ENCODE measurements at regions not wholly inside any gene's neighbourhood (a gene's known extent, or its start where the extent isn't known, plus 50 kb on each side); places are given as distances from the start of the nearest gene placed in this dataset.

DNA sequence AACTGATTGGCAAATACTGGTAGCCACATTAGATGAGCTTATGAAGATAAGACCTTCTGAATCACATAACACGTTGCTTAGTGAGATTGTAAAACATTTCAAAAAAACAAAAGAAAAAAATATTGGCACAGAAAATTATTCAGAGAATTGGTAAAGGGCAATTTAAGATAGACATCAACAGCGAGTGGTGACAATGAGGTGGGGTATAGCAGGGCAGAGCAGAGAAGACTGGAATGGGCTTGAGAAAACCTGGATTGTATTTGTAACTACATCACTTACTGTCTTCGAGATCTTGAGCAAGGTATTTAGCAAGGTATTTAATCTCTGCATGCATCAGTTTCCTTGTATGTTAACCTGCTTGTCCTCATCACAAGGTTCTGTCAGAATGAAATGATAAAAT is 313.0 kb upstream of the MEIS1 start:
- Histone ChIP-seq H3K9me3 (ENCODE audit: control insufficient read depth, low read length) (no peaks in the 10 kb centered on the region), H3K4me3 (ENCODE audit: insufficient read depth, low read depth, low read length) (no peak overlapping the region), H3K36me3 (ENCODE audit: control insufficient read depth, insufficient read depth, low read length) (no peaks in the 10 kb centered on the region), H3K27ac (ENCODE audit: insufficient read depth, low read depth, low read length, poor library complexity, severe bottlenecking) (no peak overlapping the region), H3K27me3 (ENCODE audit: control insufficient read depth, insufficient read depth, low read length, poor library complexity, severe bottlenecking) (no peaks in the 10 kb centered on the region), H3K4me1 (ENCODE audit: control insufficient read depth, insufficient read depth, low read length) (no peaks in the 10 kb centered on the region)
- WGBS, 2 experiments, result 94 to 98% methylated on average over 2 to 3 of the region's 3 CpGs

DNA sequence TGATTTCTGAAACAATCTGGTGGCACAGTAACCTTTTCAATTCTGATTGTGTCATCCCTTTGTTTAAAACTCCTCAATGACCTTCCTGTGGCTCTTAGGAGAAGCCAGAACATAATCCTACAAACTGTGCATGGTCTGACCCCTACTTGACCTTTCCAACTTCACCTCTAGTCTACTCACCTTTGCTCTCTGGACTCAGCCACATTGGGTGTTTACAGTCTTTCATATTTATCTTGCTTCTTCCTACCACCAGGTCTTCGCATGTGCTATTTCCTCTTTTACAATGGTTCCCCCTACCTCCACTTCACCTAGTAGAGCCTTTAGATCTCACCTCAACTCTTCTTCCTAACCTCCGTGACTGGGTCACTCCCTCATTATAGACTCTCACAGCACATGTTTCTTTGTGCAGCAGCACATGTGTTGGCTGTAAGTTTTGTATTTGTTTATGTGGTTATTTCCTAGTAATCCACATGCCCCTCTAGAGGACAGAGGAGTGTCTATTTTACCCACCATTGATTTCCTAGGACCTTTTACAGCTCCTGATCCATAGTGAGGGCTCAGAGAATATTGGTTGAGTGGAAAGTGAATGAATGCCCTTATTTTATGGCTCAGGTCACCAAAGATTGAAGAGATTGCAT is 320.8 kb upstream of the MEIS1 start:
- 92 to 93% methylated on average over 2 of the region's 2 CpGs for WGBS, 2 experiments

GRCh38 chr2:66111706-66112105 is 323.2 kb upstream of the MEIS1 start:
- Histone ChIP-seq H3K4me1 (ENCODE audit: control insufficient read depth, insufficient read depth, low read length) (no peaks in the 10 kb centered on the region), H3K4me3 (ENCODE audit: insufficient read depth, low read depth, low read length) (no peak overlapping the region), H3K27me3 (ENCODE audit: control insufficient read depth, insufficient read depth, low read length, poor library complexity, severe bottlenecking) (no peaks in the 10 kb centered on the region), H3K27ac (ENCODE audit: insufficient read depth, low read depth, low read length, poor library complexity, severe bottlenecking) (no peak overlapping the region), H3K9me3 (ENCODE audit: control insufficient read depth, low read length) (no peaks in the 10 kb centered on the region), H3K36me3 (ENCODE audit: control insufficient read depth, insufficient read depth, low read length) (no peaks in the 10 kb centered on the region)
- WGBS, 2 experiments, result 92 to 93% methylated on average over 6 of the region's 7 CpGs

More for the DNA sequence above, 320.8 kb upstream of the MEIS1 start:
- Histone ChIP-seq H3K9me3 (ENCODE audit: control insufficient read depth, low read length) (no peaks in the 10 kb centered on the region), H3K27ac (ENCODE audit: insufficient read depth, low read depth, low read length, poor library complexity, severe bottlenecking) (no peak overlapping the region), H3K4me1 (ENCODE audit: control insufficient read depth, insufficient read depth, low read length) (no peaks in the 10 kb centered on the region), H3K36me3 (ENCODE audit: control insufficient read depth, insufficient read depth, low read length) (no peaks in the 10 kb centered on the region), H3K27me3 (ENCODE audit: control insufficient read depth, insufficient read depth, low read length, poor library complexity, severe bottlenecking) (no peaks in the 10 kb centered on the region), H3K4me3 (ENCODE audit: insufficient read depth, low read depth, low read length) (no peak overlapping the region)

DNA sequence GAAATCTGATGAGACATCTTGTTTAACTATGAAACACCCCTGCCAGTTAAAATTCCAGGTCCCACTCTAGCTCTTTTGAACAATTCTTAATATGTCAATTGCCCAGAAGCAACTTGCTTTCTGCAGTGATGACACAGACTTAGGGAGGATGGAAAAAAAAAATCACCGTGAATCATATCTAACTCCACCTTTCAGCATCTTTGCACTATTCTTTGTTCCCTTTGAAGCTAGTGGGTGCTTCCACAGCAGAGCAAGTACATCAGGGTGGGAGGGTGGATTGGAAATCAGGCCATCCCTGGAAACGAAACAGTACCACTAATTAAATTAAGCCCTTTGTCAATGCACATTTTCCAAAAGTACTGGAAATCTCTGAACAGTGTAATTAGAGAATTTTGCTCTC is 324.3 kb upstream of the MEIS1 start:
- H3K4me3 ChIP-seq (ENCODE audit: insufficient read depth, low read depth, low read length), result no peak overlapping the region
- 92% methylated on average over 2 of the region's 2 CpGs for WGBS, 2 experiments
- no peaks in the 10 kb centered on the region for H3K4me1 ChIP-seq (ENCODE audit: control insufficient read depth, insufficient read depth, low read length)
- no peaks in the 10 kb centered on the region for H3K36me3 ChIP-seq (ENCODE audit: control insufficient read depth, insufficient read depth, low read length)
- no peak overlapping the region for H3K27ac ChIP-seq (ENCODE audit: insufficient read depth, low read depth, low read length, poor library complexity, severe bottlenecking)
- H3K9me3 ChIP-seq (ENCODE audit: control insufficient read depth, low read length), result no peaks in the 10 kb centered on the region
- H3K27me3 ChIP-seq (ENCODE audit: control insufficient read depth, insufficient read depth, low read length, poor library complexity, severe bottlenecking), result no peaks in the 10 kb centered on the region

DNA sequence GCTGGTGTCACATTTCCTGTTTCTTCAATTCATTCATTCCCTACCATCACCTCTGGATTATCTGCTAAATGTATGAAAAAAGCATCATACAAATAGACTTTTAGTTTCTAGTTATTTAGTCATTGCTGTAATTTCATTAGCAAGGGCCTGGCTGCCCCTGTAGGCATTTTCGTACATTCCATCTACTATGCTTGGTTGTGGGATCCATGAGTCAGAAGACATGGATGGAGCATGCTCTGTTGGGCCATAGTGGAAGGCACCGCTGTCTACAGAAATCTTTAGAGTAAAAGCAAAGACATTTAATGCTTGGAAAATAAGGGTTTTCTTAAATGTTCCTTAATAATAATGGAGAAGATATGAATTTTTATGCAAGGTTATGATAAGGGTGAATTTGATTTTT is 324.8 kb upstream of the MEIS1 start:
- Histone ChIP-seq H3K9me3 (ENCODE audit: control insufficient read depth, low read length) (no peaks in the 10 kb centered on the region), H3K36me3 (ENCODE audit: control insufficient read depth, insufficient read depth, low read length) (no peaks in the 10 kb centered on the region), H3K27me3 (ENCODE audit: control insufficient read depth, insufficient read depth, low read length, poor library complexity, severe bottlenecking) (no peaks in the 10 kb centered on the region), H3K4me3 (ENCODE audit: insufficient read depth, low read depth, low read length) (no peak overlapping the region), H3K4me1 (ENCODE audit: control insufficient read depth, insufficient read depth, low read length) (no peaks in the 10 kb centered on the region), H3K27ac (ENCODE audit: insufficient read depth, low read depth, low read length, poor library complexity, severe bottlenecking) (no peak overlapping the region)
- 97% methylated on average over 2 of the region's 2 CpGs for WGBS, 2 experiments

DNA sequence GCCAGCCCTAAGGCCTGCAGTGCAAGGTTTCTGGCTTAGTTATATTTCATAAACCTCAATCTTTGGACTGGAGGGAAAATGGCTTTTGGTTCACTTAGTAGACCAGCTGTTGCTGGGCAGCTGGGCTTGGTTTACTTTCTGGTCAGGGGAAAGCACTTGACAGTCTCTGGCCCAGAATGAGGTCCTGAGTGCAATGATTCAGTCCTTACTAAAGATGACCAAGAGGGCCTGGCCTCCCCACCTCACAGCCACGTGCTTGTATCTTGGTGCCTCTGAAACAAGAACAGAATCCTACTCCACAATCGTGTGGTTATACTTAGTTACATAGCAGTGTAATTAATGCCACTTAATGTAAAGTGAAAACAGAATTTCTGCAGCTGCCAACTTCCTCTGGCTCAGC is 325.5 kb upstream of the MEIS1 start:
- H3K27ac ChIP-seq (ENCODE audit: insufficient read depth, low read depth, low read length, poor library complexity, severe bottlenecking), result no peak overlapping the region
- H3K4me1 ChIP-seq (ENCODE audit: control insufficient read depth, insufficient read depth, low read length), result no peaks in the 10 kb centered on the region
- H3K9me3 ChIP-seq (ENCODE audit: control insufficient read depth, low read length), result no peaks in the 10 kb centered on the region
- no peaks in the 10 kb centered on the region for H3K36me3 ChIP-seq (ENCODE audit: control insufficient read depth, insufficient read depth, low read length)
- 89 to 97% methylated on average over 1 to 2 of the region's 2 CpGs for WGBS, 2 experiments
- no peak overlapping the region for H3K4me3 ChIP-seq (ENCODE audit: insufficient read depth, low read depth, low read length)
- no peaks in the 10 kb centered on the region for H3K27me3 ChIP-seq (ENCODE audit: control insufficient read depth, insufficient read depth, low read length, poor library complexity, severe bottlenecking)

DNA sequence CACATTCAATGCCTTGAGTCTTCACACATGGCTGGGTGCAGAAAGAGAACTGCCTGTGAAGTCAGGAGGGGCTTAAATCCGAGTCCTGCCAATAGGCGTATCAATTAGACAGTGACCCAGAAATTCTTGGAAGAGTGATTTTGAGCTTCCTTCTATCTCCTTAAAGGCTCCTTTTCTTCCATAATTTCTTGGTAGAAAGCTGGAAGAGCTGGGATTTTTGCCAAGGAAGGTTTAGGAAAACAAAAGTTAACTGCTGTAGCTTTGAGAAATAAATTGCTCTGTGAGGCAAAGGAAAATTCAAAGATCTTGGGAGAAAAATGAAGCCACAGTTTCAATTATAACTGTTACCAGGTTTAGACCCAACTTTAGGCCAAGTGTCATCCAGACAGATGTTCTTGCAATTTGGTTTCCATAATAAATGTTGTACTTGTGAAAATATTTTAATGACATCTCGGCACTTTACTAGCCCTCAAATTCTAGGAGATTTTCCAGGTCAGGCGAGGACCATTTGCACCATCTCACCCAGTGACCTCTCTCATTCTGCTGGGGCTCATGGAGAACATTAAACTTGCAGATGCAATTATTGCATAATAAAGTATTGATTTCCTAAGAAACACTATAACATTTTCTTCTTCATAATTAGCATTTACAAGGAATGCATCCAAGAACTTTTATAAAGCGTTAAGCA is 329.7 kb upstream of the MEIS1 start:
- H3K4me1 ChIP-seq (ENCODE audit: control insufficient read depth, insufficient read depth, low read length), result no peaks in the 10 kb centered on the region
- H3K27me3 ChIP-seq (ENCODE audit: control insufficient read depth, insufficient read depth, low read length, poor library complexity, severe bottlenecking), result no peaks in the 10 kb centered on the region
- H3K4me3 ChIP-seq (ENCODE audit: insufficient read depth, low read depth, low read length), result no peak overlapping the region
- WGBS, 2 experiments, result 90 to 91% methylated on average over 4 to 5 of the region's 5 CpGs
- no peak overlapping the region for H3K27ac ChIP-seq (ENCODE audit: insufficient read depth, low read depth, low read length, poor library complexity, severe bottlenecking)
- H3K9me3 ChIP-seq (ENCODE audit: control insufficient read depth, low read length), result no peaks in the 10 kb centered on the region
- no peaks in the 10 kb centered on the region for H3K36me3 ChIP-seq (ENCODE audit: control insufficient read depth, insufficient read depth, low read length)

DNA sequence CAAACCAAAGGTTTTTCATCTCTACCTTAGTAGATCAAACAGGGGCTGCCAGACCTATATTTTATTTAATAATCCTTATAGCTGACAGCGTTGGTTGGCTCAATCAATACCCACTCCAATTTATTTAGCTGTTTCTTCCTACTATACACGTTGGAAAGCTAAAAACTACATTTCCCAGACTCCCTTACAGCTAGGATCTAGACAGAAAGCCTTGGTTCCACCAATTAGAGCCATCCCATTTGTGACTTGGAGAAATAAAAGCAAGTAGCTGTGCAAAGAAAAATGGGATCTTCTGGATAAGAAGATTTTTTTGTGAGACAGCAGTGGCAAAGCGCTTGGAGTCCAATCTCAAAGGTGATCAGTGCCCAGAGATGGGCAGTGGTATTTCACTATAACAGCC is 331.3 kb upstream of the MEIS1 start:
- 91 to 92% methylated on average over 3 of the region's 3 CpGs for WGBS, 2 experiments
- H3K36me3 ChIP-seq (ENCODE audit: control insufficient read depth, insufficient read depth, low read length), result no peaks in the 10 kb centered on the region
- H3K27ac ChIP-seq (ENCODE audit: insufficient read depth, low read depth, low read length, poor library complexity, severe bottlenecking), result no peak overlapping the region
- no peaks in the 10 kb centered on the region for H3K27me3 ChIP-seq (ENCODE audit: control insufficient read depth, insufficient read depth, low read length, poor library complexity, severe bottlenecking)
- H3K4me1 ChIP-seq (ENCODE audit: control insufficient read depth, insufficient read depth, low read length), result no peaks in the 10 kb centered on the region
- H3K4me3 ChIP-seq (ENCODE audit: insufficient read depth, low read depth, low read length), result no peak overlapping the region
- no peaks in the 10 kb centered on the region for H3K9me3 ChIP-seq (ENCODE audit: control insufficient read depth, low read length)

DNA sequence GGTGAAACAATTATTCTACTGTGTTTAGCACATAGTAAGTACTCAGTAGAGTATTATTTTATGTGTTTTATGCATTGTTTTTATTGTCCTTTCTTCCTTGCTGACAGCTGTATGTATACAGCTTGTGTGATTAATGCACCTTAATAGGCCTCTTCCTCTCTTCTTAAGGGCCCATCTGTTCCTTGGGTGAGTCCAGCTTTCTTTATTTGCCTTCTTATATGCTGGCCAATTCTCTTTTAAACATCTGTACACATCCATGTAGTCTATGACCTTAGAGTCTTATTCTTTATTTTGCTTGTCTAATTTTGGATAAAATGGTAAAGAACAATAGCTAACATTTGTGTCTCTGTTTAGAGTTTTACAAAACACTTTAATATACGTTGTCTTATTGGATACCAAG is 333.7 kb upstream of the MEIS1 start:
- no peaks in the 10 kb centered on the region for H3K4me1 ChIP-seq (ENCODE audit: control insufficient read depth, insufficient read depth, low read length)
- H3K36me3 ChIP-seq (ENCODE audit: control insufficient read depth, insufficient read depth, low read length), result no peaks in the 10 kb centered on the region
- H3K27ac ChIP-seq (ENCODE audit: insufficient read depth, low read depth, low read length, poor library complexity, severe bottlenecking), result no peak overlapping the region
- 89 to 100% methylated on average over 1 of the region's 1 CpG for WGBS, 2 experiments
- no peaks in the 10 kb centered on the region for H3K9me3 ChIP-seq (ENCODE audit: control insufficient read depth, low read length)
- no peaks in the 10 kb centered on the region for H3K27me3 ChIP-seq (ENCODE audit: control insufficient read depth, insufficient read depth, low read length, poor library complexity, severe bottlenecking)
- no peak overlapping the region for H3K4me3 ChIP-seq (ENCODE audit: insufficient read depth, low read depth, low read length)

- Histone ChIP-seq H3K27me3 (ENCODE audit: control insufficient read depth, insufficient read depth, low read length, poor library complexity, severe bottlenecking) (no peaks in the 10 kb centered on the region), H3K27ac (ENCODE audit: insufficient read depth, low read depth, low read length, poor library complexity, severe bottlenecking) (no peak overlapping the region), H3K9me3 (ENCODE audit: control insufficient read depth, low read length) (no peaks in the 10 kb centered on the region), H3K36me3 (ENCODE audit: control insufficient read depth, insufficient read depth, low read length) (no peaks in the 10 kb centered on the region), H3K4me3 (ENCODE audit: insufficient read depth, low read depth, low read length) (no peak overlapping the region), H3K4me1 (ENCODE audit: control insufficient read depth, insufficient read depth, low read length) (no peaks in the 10 kb centered on the region)
- WGBS, 2 experiments, result 87 to 92% methylated on average over 6 of the region's 6 CpGs
Measured at GRCh38 chr2:66095820-66096345, 339.0 kb upstream of the MEIS1 start.
